H1 (cell line): ENCODE measurements at regions not wholly inside any gene's neighbourhood (a gene's known extent, or its start where the extent isn't known, plus 50 kb on each side); places are given as distances from the start of the nearest gene placed in this dataset.

Experiments used
- TAF1 ChIP-seq: IDR thresholded peaks from 2 replicates; pipeline ENCODE4 v1.6.1; 2011; ENCODE audit warnings: mild to moderate bottlenecking, low read depth, low read length
- TF ChIP-seq, protein P1 (sequence below), 3 experiments: IDR thresholded peaks; 1 replicate in 2 of 3; 2 replicates in 1 of 3; pipeline versions ENCODE4 v1.5.1 to v1.6.1; 2011; ENCODE audit warnings: low read length in 3 of 3, mild to moderate bottlenecking in 3 of 3, inconsistent platforms in 2 of 3, low read depth in 1 of 3, moderate library complexity in 1 of 3; ENCODE audit not compliant: insufficient read depth in 1 of 3; ENCODE audit errors: control extremely low read depth in 1 of 3

- TF ChIP-seq, protein P1, sequence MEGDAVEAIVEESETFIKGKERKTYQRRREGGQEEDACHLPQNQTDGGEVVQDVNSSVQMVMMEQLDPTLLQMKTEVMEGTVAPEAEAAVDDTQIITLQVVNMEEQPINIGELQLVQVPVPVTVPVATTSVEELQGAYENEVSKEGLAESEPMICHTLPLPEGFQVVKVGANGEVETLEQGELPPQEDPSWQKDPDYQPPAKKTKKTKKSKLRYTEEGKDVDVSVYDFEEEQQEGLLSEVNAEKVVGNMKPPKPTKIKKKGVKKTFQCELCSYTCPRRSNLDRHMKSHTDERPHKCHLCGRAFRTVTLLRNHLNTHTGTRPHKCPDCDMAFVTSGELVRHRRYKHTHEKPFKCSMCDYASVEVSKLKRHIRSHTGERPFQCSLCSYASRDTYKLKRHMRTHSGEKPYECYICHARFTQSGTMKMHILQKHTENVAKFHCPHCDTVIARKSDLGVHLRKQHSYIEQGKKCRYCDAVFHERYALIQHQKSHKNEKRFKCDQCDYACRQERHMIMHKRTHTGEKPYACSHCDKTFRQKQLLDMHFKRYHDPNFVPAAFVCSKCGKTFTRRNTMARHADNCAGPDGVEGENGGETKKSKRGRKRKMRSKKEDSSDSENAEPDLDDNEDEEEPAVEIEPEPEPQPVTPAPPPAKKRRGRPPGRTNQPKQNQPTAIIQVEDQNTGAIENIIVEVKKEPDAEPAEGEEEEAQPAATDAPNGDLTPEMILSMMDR (IDR thresholded peaks at IDR 0.05; ENCODE audit: control extremely low read depth in 1 of 3, insufficient read depth in 1 of 3, low read depth in 1 of 3, low read length in 3 of 3), result no peak
- no peak for TF ChIP-seq TAF1
Measured at GRCh38 chr3:27859821-27860220, 137.7 kb upstream of the EOMES start.
